SIG-M5 treated with dmso at 0.1 percent for 504 hours (cell line): ENCODE measurements at regions not wholly inside any gene's neighbourhood (a gene's known extent, or its start where the extent isn't known, plus 50 kb on each side); places are given as distances from the start of the nearest gene placed in this dataset.
"Not testable (repeated sequence)": the region's sequence is repeated elsewhere in the genome, so short reads cannot be mapped to it uniquely, and the experiment has no call there.

Experiments used
- DNase-seq: peaks from one replicate; lab custom pipeline; 2025; ENCODE audit not compliant: unreplicated experiment; lab: John Stamatoyannopoulos, UW

DNA sequence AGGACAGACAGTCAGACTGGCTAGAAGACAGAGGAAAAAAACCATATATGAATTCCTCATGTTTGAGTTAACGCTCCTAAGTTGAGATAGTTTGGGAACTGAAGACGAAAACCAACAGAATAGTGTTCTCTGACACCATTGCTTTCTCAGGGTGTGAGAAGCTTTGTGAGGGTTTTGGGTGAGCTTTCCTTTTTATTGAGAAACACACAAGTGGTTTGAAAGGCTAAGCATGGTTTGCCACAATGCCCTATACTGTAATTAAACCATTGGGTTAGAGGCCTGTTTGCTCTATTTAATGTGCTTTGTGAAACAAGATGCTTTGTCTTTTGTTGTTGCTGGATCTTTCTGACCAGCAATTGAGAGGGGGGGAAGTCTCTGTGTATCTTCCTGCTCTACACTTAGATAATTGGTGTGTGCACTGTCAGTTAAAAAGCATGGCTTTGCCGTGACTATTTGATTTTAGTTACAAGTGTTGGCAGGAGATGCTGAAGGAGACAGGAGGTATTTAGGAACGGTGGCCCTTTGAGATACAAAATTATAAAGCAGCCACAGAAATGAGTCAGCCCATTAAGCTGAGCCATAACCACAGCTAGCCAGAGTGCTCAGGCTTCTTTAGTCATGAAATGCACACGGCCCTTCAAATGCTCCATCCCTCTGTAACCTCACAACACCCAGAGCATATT, 273.0 kb upstream of the PREP start:
- DNase-seq, result no peak

DNA sequence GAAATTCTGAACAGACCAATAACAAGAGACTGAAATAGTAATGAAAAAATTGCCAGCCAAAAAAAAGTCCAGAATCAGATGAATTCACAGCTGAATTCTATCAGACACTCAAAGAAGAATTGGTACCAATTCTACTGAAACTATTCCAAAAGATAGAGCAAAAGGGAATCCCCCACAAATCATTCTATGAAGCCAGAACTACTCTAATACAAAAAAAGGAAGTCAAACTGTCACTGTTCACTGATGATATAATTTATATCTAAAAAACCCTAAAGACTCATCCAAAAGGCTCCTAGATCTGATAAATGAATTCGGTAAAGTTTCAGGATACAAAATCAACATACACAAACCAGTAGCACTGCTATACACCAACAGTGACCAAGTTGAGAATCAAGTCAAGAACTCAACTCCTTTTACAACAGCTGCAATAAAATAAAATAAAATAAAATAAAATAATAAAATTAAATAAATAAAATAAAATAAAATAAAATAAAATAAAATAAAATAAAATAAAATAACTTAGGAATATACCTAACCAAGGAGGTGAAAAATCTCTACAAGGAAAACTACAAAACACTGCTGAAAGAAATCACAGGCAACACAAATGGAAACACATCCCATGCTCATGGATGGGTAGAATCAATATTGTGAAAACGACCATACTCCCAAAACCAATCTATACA, 270.1 kb upstream of the PREP start:
- not testable (repeated sequence) for DNase-seq

DNA sequence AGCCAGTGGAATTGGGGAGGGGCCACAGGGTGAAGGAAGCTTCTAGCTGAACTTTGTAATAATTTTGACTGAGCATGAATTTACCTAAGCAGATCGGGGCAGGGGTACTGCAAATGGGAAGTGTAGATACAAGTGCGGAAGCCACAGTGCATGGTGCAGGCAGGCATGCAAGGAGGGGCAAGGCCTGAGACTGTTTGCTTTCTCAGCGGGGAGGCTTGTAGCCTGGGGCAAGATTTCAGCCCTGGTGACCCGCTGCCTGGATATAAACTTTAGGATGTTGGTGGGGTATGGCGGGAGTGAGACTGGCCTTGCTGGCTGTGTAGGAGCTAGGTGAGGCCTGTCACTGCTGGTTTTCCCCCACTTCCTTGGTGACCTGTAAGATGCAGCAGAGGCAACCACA, 266.4 kb upstream of the PREP start:
- no peak for DNase-seq

GRCh38 chr6:105667056-105667455, 264.2 kb upstream of the PREP start:
- no peak for DNase-seq

GRCh38 chr6:105664931-105665330, 262.0 kb upstream of the PREP start:
- no peak for DNase-seq

- no peak for DNase-seq
Observed at GRCh38 chr6:105651969-105652368, 249.1 kb upstream of the PREP start.

GRCh38 chr6:105650347-105650746, 247.5 kb upstream of the PREP start:
- no peak for DNase-seq

GRCh38 chr6:105649192-105649591, 246.3 kb upstream of the PREP start:
- DNase-seq, result no peak

DNA sequence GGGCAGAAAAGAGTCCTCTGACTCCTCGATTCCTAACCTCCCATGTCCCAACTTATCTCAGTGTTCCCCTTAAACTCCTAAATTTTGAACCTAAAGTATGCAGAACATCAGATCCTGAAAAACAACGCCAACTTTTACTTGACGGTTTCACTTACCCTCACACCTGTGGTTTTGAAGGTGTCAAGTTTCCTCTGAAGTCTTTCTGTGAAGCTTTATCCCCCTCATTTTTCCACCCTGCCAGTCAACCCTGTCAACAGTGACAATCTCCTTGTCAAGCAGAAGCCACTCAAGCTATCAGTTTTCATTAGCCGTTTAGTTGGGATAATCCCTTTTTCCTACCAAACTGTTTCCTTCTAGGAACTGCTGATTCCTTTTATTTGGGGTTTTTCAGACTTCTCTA, 245.4 kb upstream of the PREP start:
- no peak for DNase-seq

DNA sequence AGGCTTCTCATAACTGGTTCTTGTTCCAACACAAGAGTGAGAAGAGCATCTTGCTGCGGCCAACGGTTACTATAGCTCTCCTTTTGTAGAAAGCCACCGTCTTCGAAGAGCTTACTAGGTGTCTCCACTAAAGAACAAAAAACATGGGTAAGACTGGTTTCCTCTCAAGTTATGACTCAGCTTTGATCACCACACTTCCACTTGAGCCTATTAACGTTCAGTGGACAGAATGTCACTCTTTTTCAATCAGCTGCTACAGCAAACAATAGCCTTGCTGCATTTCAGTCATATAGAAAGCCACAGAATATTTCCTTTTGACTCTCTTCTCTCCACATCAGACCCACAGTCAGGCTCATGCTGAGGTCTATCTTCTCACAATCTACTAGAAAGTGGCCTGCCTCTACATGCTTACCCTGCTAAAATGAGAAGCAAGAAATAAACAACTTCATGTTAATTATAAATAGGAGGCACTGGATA, 243.5 kb upstream of the PREP start:
- no peak for DNase-seq

DNA sequence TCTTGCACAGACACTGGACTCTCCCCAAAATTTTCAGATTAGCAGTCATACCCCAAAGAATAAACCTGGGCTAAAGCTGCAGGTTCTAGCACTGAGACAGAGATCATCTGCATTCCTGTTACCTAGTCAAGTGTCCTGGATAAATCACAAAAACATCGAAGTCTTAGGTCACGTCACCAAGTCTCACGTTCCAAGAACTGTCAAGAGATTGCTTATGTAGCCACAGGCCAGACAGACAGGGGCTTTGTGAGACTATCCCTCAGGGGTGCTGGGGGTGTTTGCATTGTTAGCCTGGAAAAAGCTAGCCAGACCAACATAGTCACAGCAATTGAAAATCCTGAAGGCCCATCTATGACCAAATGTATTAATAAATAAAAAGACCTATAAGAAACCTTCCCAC, 243.1 kb upstream of the PREP start:
- no peak for DNase-seq

GRCh38 chr6:105645156-105645555, 242.3 kb upstream of the PREP start:
- no peak for DNase-seq

GRCh38 chr6:105644691-105645090, 241.8 kb upstream of the PREP start:
- no peak for DNase-seq

GRCh38 chr6:105644073-105644489, 241.2 kb upstream of the PREP start:
- no peak for DNase-seq

GRCh38 chr6:105642708-105643107, 239.8 kb upstream of the PREP start:
- DNase-seq, result no peak

GRCh38 chr6:105641504-105641903, 238.6 kb upstream of the PREP start:
- DNase-seq, result no peak

GRCh38 chr6:105639124-105639523, 236.2 kb upstream of the PREP start:
- DNase-seq, result no peak

- no peak for DNase-seq
Observed at GRCh38 chr6:105633814-105634213, 230.9 kb upstream of the PREP start.

GRCh38 chr6:105628156-105628860, 225.4 kb upstream of the PREP start:
- no peak for DNase-seq

GRCh38 chr6:105626295-105627158, 223.6 kb upstream of the PREP start:
- DNase-seq, result no peak

- no peak for DNase-seq
Observed at GRCh38 chr6:105624021-105624420, 221.1 kb upstream of the PREP start.
